Germinal center (tissue), 1 donor: ENCODE measurements at regions not wholly inside any gene's neighbourhood (a gene's known extent, or its start where the extent isn't known, plus 50 kb on each side); places are given as distances from the start of the nearest gene placed in this dataset.

Source experiments
- DNase-seq: peaks from one replicate; pipeline ENCODE4 v3.0.0; 2012; ENCODE audit warnings: mixed read lengths, low spot score

- DNase-seq: no peak
Measured at GRCh38 chr5:59956130-59956783, 62.7 kb upstream of the PDE4D start.

GRCh38 chr5:59955241-59955640 is 61.7 kb upstream of the PDE4D start:
- no peak for DNase-seq

GRCh38 chr5:59943452-59944113 is 50.1 kb upstream of the PDE4D start:
- no peak for DNase-seq
